NCI-H82 treated with DMSO at 0.1 percent for 48 hours (cell line): ENCODE measurements at regions not wholly inside any gene's neighbourhood (a gene's known extent, or its start where the extent isn't known, plus 50 kb on each side); places are given as distances from the start of the nearest gene placed in this dataset.

Experiments
- DNase-seq: peaks from one replicate; lab custom pipeline; 2025; ENCODE audit not compliant: unreplicated experiment; lab: John Stamatoyannopoulos, UW

DNA sequence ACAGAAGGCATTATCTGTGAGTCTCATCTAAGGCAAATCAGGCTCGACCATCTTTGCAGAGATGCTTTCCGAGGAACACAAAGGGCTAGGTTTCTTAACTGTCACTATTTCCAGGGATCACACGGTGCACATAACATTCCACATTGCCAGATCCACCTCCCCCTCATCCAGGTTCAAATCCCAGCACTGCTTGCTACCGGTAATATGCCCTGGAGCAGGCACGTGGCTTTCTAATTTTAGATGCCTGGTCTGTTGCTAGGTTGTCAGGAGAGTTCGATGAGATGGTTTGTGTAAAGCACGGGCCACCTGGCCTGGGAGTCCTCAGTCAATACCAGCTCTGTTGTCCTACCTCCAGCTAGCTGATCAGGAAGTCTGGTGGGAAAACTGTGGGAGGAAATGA lies 598.6 kb downstream of the NPHP4 start:
- DNase-seq, result no peak

DNA sequence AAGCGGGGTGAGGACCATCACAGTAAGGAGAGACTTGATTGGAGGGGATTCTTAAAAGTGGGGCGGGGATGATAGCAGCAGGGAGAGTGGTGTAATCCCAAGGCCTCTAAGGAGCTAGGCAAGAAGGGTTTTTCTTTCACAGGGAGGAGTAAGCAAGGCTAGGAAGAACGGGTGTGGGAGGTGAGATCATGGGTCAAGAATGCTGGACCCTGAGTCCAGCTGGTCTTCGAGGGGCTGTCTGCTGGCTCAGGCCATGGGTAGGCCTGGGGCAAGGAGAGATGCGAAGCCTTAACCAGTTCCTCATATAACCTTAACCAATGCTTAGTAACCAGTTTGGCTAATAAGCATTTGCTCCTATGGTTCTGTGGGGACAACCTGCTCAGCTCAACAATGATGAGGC lies 599.1 kb downstream of the NPHP4 start:
- no peak for DNase-seq

DNA sequence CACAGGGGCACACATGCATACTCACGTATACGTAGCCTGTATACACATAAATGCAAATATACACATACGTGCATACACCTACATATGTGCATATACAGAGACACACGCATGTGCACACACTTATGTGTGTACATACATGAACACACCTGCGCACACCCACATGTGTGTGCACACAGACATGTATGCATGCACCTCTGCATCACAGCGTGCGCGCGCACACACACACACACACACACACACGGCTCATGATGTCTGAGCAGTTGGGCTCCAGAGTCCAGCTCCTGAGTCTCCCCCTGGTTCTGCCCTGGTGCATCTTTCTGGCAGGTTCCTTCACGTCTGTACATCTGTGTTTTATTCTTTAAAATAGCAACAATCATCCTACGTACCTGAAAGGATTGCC lies 600.5 kb downstream of the NPHP4 start:
- DNase-seq, result no peak

DNA sequence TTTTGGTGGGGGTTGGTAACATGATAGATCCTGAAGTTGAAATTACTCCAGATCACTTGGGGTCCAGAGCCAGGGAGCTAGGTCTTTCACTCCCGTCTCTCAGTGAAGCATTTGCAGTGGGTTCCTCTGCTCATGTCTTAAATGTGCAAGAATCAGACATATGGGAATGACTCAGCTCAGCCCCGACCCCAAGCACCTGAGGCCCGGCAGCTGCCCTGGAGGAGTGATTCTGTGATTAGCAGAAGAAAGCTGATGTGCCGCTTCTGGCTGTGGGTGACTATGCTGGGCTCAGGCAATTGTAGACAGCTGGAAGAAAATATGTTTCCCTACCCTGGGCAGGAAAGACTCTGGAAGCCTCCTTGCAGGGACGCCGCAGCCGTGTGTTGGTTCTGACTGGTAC lies 601.7 kb downstream of the NPHP4 start:
- no peak for DNase-seq

DNA sequence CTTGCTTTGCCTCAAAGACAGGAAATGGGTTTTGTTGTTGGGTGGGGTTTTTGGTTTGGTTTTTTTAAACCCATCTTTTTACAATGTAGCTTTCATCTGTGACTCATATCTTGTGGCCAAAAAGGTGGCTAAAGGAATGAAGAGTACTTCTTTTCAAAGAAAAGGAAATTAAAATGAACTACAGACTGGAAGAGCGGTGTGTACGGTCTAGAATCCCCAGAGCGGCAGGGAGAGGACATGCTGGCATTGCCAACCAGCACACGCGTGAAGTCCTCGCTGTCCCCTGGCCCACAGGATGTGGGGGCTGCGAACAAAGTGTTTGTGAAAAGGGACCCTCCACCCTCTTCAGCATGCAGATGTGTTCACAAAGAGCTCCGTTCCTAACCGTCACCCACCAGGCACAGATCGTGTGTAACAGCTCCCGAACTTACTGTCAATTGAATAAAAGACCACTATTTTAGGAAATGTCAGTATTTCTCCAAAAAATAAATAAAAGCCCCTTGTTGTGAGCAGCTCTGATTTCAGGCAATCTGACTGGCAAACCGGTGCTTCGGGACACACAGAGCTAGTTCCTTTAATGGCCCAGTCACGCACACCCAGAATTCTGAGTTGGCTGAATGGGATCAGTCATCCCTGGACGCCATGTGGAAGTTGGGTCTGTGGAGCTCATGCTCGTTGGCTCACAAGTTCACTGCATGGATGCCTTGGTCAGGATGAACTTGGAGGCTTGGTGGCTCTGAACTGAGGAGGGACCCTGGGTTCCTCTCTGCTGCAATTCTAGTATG lies 602.9 kb downstream of the NPHP4 start:
- DNase-seq, result no peak

DNA sequence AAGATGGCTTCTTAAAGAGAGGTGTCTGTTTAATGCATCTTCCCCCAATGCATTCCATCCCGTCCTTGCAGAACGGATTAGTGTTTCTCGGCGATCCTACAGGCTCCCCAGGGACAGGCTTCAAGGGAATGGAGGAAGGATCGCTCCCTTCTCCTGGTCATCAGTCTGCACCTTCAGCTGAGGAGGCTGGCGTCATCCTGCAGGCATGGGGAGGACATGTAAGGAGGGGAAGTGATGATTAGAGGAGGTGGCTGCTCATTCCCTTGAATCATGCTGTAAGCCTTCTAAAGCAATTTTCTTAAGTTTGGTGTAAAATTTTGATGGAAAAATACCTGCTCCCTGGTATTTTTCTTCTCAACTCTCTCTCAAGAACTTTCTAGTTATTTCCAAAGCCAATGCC lies 603.6 kb downstream of the NPHP4 start:
- no peak for DNase-seq

DNA sequence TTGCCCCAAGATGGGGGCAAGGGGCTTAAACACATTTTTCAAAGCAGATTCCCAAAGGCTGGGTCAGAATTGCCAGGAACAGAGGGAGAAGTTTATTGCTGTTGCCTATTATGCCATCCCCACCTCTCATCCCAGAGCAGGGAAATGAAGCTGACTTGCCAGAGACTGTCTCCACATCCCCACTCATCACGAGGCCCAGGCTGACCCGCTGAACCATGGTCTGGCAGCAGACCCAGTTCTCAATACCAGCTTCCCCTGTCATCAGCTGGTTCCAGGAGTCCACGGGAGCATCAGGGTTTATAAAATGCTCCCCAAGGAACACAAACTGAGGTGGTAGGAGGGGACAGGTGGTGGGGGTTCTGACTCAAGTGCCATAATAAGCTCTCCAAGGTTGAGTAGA lies 605.9 kb downstream of the NPHP4 start:
- no peak for DNase-seq

DNA sequence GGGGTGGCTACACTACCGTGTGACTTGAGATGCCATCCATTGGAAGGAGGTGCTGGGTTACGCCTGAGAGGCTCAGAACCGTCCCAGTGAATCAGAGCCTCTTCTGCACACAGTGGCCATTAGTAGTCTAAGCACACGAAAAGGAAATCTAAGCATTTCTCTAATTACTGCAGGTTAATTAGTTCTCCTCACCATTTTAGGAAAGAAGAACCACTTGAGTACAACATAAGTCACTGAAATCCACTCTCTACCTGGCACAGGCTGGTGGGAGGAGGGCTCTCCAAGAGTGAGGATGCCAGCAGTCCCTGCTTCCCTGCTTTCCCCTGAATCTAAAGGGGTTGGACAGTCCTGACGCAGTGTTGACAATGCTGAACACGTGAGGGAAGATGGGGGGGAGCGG lies 606.3 kb downstream of the NPHP4 start:
- DNase-seq, result no peak

DNA sequence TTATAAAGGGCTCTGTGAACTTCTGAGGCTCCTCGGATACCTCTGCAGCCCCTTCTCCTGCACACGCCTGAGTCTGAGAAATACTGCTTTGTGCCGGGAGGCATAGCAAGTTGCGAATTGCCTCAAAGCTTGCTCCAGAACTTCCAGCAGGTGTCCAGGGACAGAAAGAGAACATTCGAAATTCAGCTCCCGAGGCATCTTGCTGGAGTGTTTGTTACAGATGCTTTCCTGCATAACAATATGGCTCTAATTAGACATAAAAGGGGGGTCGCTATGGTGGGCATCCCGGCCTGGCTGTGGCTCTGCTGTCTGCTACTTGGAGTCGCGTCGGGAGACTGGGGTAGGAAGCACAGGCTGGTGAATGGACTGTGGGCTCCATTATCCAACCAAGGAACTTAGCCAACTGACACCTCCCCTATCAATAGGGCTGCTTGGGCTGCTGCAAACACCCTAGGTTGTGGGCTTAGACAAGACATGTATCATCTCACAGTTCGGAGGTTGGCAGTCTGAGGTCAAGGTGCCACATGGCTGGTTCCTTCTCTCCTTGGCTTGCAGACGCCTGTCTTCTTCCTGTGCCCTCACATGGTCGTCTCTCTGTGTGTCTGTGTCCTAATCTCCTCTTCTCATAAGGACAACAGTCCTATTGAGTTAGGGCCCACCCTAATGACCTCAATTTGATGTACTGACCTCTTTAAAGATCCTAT lies 607.0 kb downstream of the NPHP4 start:
- no peak for DNase-seq

DNA sequence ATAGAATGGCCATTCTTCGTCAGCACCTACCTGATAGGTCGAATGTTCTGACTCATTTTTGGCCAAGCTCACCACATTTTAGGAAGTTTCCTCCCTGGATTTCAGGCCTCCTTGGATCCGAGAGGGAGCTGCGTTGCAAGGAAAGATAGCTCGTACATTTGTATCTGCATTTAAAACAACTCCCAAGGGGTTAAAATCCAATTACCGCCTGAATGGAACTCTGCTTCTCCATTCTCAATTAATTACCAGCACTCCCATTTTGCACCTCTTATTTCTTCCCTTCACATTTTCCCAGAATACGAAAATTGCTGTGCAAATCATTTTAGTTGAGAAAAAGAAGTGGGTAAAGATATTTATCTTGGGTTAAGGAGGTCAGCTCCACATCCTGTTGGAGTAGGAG lies 610.7 kb downstream of the NPHP4 start:
- DNase-seq, result peak; percentile 46

DNA sequence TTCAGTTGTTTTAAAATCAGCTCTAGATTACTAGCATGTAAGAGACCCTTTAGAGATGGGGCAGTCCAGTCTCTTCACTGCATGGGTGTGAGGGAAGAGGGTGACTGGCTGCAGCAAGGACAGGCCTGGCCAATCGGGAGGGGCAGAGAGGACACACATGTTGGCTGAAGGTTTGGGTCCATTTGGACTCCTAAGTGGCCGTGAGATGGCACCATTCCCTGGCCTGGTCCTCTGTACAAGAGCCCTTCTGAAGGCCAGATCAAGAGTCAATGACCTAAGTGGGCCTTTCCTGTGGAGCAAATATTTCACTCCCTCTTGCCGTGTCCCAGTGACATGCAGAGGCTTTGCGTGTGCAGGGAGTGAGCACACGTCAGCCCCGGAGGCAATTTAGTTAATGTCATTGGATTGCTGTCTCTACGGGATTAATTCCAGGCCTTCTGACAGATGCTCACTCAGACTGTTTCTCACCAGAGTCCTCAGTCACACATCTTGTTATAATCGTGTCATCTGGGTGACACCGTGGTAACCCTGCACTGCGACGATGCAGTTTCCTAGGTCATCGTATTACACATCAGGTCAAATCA lies 613.0 kb downstream of the NPHP4 start:
- peak; percentile 94 for DNase-seq

DNA sequence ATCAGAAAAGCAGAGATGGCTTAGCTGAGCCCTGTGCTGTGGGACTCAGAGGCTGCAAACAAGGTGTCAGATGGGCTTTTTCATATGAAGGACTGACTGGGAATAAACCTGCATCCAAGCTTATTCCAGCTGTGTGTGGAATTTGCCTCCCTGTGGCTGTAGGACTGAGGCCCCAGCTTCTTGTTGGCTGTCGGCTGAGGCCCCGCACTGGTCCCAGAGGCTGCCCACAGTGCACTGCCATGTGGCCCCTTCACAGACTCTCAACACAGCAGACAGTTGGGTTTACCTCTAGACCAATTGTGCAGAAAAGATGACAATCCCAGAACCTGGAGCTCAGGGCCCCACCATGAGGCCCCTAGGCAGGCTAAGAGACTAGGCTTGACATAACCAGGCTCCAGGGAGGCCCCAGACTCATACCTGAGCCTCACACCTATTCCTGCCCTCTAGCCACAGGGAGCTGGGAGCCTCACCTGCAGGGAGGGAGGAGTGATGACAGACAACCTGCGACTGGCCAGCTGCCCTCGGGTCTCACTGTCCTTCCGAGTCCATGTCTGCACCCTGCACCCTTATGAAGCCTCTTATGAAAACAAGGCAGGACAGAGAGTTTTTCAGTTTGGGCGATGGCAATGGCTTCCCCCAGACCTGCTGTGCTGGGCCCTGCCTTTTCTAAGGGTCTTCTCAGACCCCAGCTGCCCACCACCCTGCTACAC lies 615.5 kb downstream of the NPHP4 start:
- no peak for DNase-seq

DNA sequence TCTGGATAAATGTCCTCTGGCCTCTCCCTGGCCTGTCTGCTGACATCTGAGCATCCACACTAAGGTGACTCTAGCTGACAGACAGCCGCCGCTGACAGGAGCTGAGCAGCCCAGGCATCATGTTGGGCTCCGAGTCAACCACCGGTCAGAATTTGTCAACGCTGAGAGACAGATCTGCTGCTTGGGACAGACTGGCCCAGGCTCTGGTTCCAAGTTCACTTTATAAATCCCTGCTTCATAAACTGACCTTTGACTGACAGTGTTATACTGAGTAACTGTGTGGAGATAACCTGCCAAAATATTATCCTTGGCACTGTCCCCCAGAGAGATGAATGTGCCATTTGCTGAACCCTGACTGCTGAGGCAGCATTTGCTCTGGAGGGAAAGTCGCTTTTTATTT lies 616.7 kb downstream of the NPHP4 start:
- no peak for DNase-seq

DNA sequence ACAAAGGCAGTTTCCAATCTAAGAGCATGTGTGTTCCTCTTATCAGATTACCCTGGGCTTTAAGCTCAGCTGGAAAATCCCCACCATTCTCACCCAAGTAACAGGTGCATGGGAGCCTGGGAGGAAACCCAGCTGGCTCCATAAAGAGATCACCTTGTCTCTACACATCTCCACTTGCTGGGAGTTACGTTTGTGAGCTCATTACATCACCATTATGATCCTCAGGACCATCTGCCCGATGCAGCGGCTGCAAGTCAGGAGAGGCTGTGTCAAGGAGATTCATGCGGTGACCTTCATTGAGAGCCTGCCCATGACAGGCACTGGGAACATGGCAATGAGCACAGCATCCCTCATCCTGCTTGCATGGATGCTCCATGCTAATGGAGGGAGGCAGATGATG lies 618.0 kb downstream of the NPHP4 start:
- peak; percentile 99 for DNase-seq

DNA sequence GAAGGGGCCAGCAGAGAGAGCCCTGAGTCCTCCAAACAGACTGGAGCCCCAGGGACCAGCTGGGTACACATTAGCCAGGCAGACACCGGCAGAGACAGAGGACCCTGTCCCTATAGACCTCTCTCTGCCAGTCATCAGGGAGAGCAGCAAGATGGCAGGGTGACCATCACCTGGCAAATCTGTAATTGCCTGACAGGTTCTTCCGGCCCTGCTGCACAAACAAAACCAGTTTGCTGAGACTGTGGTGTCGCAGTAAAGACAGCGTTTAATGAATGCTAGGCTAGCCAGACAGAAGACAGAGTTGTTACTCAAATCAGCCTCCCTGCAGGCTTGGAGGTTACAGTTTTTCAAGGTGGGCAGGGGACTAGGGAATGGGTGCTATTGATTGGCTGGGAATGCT lies 618.9 kb downstream of the NPHP4 start:
- DNase-seq, result no peak

DNA sequence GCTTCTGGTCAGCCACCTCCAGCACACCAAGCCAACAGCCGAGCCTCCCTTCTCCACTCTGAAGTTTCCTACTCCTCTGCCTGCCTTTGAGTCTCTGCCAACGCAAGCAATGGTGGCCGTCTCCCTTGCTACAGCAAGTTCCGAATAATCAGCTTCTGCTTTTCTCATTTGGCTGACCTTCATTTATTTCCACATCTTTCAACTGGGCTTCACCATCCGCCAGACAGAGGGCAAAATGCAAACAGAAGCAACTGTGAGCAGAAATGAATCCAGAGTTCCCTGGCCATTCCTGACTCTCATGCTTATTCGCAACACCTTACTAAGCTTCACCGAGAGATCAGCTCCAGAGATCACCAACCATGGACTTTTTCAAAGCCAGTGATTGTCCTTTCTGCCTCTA lies 621.0 kb downstream of the NPHP4 start:
- DNase-seq, result no peak

DNA sequence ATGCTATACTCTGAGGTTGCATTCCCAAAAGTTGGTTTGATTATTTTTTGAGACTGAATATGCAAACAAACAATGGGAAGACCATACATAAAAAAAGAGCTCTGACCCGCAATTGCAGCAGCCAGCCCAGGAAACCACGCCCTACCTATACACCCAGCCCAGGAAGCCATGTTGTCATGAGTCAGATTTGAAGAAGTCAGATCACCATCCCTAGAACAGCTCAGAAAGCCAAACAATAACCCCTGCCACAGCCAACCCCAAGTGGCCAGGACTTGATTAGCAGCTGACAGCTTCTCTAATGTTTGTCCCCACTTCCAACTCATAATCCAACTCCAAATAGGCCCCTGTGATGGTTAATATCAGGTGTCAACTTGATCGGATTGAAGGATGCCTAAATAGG lies 621.9 kb downstream of the NPHP4 start:
- DNase-seq, result no peak

DNA sequence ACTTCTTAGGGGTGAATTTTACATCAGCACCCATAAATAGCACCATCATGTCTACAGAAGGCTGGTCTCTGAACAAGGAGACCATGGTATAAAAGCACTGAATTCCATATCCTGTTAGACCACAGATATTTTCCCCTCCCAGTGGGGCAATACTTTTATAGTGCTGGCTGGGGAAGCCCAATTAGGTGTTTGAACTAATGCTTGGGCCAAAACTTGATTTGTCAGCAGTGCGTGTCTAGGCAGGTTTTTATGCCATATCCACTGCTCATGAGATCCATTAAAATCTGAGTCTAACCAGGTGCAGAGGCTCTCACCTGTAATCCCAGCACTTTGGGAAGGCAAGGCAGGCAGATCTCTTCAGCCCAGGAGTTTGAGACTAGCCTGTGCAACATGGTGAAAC lies 623.0 kb downstream of the NPHP4 start:
- no peak for DNase-seq

DNA sequence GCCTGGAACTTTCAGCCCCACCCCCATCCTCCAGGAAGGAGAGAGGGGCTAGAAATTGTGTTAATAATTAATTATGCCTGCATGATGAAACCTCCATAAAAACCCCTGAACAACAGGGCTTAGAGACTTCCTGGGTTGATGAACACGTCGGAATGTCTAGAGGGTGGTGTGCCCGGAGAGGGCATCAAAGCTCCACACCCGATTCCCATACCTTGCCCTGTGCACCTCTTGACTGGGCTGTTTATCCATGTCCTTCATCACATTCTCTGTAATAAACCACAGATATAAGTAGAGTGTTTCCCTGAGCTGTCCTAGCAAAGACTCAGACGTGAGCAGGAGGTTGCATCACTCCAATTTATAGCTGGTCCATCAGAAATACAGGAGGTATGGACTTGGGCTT lies 624.0 kb downstream of the NPHP4 start:
- no peak for DNase-seq

DNA sequence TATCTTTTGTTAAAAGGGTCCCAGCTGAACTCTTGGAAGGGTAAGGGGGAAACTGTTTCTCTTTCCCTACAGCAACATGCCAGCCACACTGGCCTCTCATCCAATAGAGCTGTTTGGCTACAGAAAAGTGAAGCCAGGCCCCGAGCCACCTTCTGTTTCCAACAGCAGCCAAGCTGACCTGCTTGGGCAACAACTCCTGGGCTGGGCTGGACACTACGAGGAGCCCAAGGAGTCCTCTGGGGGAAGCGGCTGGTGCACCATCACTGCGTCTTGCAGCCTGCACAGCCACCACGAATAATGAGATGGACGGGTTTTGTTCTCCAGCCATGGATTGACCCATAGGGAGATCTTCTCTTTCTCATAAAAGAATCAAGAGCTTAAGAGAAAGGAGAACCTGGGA lies 624.9 kb downstream of the NPHP4 start:
- DNase-seq, result no peak

DNA sequence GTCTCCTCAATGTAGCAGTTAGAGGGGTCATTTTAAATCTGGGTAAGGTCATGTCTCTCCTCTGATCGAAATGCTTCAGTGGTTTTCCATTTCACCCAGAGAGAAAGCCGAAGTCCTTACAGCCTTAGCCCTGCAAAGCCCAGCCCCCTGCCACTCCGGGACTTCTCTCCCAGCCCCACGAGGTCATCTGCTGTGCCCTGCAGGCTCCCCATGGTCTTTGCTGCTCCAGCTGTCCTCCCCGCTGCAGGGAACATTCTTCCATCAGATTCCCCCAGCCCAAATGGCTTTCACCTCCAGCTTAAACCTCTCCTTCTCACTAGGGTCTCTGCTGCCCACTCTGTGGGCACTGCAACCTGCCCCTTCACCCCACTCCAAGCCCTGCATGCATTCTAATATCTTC lies 626.5 kb downstream of the NPHP4 start:
- DNase-seq, result no peak

DNA sequence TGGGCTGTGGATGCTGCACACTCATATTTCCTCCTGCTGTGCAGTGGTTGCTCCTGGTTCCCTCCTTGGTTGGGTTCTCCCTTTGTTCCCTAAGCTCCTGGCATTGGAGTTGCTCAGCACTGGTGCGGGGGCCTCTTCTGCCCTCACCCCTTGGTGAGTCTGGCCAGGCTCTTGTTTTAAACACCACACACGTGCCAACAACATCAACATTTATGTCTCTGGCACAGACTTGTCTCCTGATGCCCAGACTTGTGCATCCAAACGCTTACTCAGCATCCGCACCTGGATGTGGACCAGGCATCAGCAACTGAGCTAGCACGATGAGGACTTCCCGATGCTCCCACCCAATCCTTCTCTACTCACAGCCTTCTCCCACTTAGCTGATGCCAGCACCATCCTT lies 627.6 kb downstream of the NPHP4 start:
- no peak for DNase-seq
